ENCODE measurements at regions not wholly inside any gene's neighbourhood (a gene's known extent, or its start where the extent isn't known, plus 50 kb on each side); places are given as distances from the start of the nearest gene placed in this dataset.
"Not testable (repeated sequence)": the region's sequence is repeated elsewhere in the genome, so short reads cannot be mapped to it uniquely, and the experiment has no call there.

DNA sequence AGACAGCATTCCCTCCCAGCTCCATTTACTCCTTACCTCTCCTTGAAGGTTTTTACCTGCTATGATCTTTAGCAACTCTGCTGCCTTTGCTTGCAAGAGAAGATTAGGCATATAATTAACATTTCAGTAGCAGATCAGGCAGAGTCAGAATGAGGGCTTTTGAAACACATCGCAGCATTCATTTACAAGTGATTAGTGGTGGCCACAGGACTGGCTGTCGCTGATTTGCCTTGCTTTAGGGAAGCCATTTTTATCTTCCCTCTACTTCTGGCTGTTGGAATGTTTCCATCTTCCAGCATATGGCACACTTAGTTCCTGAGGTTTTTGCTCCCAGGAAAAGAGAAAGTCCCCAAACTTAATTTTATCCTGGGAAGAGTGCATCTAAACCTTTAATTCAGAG is 124.0 kb downstream of the SPATA31A6 start:
- TF ChIP-seq, protein P1, sequence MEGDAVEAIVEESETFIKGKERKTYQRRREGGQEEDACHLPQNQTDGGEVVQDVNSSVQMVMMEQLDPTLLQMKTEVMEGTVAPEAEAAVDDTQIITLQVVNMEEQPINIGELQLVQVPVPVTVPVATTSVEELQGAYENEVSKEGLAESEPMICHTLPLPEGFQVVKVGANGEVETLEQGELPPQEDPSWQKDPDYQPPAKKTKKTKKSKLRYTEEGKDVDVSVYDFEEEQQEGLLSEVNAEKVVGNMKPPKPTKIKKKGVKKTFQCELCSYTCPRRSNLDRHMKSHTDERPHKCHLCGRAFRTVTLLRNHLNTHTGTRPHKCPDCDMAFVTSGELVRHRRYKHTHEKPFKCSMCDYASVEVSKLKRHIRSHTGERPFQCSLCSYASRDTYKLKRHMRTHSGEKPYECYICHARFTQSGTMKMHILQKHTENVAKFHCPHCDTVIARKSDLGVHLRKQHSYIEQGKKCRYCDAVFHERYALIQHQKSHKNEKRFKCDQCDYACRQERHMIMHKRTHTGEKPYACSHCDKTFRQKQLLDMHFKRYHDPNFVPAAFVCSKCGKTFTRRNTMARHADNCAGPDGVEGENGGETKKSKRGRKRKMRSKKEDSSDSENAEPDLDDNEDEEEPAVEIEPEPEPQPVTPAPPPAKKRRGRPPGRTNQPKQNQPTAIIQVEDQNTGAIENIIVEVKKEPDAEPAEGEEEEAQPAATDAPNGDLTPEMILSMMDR (IDR thresholded peaks at IDR 0.05; ENCODE audit: extremely low read depth in 1 of 2, insufficient read depth in 1 of 2, low read depth in 1 of 2, low read length in 2 of 2), result not testable (repeated sequence)
- not testable (repeated sequence) for TF ChIP-seq MAX (IDR thresholded peaks at IDR 0.05; ENCODE audit: insufficient read depth, insufficient read length); EZH2 (IDR thresholded peaks at IDR 0.05; ENCODE audit: borderline replicate concordance, low read depth, low read length, severe bottlenecking)
